VCaP (cell line): ENCODE measurements at regions not wholly inside any gene's neighbourhood (a gene's known extent, or its start where the extent isn't known, plus 50 kb on each side); places are given as distances from the start of the nearest gene placed in this dataset.

Experiments used
- H3K27ac ChIP-seq: fragments of 450-650 bp; 2 replicates; pipeline ENCODE4 v1.5.1; 2017
- TF ChIP-seq, protein P1 (sequence below): fragments of 450-650 bp; conservative IDR thresholded peaks from 2 replicates; pipeline ENCODE4 v1.5.1; 2017; ENCODE audit warnings: mild to moderate bottlenecking, moderate library complexity

DNA sequence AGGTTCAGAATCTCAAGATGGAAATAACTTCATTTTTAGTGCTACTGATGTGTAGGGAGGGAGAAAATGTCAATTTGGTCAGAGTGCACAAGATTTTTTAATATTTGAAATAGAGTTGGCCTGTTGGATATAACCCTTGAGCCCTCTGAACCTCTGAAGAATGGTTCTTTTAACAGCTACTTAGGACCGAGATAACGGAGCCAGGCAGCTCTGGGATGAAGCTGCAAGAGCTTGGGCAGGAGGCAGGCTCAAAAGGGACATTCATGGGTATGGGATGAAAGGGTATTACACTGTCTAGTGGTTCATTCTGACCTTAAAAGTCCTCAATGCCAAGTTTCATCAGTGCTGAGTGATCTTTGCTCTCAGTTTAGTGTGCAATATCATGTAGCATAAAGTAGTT lies 111.4 kb upstream of the CPHXL start:
- no peak overlapping the region for H3K27ac ChIP-seq
- TF ChIP-seq, protein P1, sequence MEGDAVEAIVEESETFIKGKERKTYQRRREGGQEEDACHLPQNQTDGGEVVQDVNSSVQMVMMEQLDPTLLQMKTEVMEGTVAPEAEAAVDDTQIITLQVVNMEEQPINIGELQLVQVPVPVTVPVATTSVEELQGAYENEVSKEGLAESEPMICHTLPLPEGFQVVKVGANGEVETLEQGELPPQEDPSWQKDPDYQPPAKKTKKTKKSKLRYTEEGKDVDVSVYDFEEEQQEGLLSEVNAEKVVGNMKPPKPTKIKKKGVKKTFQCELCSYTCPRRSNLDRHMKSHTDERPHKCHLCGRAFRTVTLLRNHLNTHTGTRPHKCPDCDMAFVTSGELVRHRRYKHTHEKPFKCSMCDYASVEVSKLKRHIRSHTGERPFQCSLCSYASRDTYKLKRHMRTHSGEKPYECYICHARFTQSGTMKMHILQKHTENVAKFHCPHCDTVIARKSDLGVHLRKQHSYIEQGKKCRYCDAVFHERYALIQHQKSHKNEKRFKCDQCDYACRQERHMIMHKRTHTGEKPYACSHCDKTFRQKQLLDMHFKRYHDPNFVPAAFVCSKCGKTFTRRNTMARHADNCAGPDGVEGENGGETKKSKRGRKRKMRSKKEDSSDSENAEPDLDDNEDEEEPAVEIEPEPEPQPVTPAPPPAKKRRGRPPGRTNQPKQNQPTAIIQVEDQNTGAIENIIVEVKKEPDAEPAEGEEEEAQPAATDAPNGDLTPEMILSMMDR: no peak

DNA sequence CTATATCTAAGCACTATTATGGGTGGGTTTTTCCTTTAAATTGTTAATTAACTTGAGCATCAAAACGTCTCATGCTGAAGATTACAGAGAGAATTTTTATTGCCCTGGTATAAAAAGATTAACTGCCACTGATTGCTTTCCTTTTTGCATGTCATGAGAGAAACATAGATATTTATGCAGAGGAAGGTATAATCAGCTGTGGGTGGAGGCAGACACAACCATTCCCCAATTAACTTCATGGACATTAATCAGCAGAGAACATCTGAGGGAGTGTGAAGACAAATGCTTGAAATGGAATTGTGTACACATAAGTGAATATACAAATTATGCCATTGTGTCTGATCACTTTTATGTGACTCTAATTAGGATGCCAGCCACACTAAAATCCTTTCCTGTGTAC lies 115.2 kb upstream of the CPHXL start:
- TF ChIP-seq, protein P1: no peak
- H3K27ac ChIP-seq: no peak overlapping the region

DNA sequence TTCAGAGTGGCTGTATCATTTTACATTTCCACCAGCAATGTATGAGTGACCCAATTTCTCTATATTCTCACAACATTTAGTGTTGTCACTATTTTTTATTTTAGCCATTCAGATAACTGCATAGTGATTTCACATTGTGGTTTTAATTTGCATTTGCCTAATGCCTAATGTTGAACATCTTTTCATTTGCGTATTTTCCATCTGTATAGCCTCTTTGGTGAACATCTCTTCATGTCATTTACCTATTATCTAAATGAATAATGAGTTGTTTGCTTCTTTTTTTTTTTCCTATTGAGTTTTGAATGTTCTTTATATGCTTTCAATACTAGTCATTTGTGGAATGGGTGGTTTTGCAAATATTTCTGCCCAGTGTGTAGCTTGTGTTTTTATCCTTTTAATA lies 120.9 kb upstream of the CPHXL start:
- H3K27ac ChIP-seq: no peak overlapping the region
- TF ChIP-seq, protein P1: no peak

DNA sequence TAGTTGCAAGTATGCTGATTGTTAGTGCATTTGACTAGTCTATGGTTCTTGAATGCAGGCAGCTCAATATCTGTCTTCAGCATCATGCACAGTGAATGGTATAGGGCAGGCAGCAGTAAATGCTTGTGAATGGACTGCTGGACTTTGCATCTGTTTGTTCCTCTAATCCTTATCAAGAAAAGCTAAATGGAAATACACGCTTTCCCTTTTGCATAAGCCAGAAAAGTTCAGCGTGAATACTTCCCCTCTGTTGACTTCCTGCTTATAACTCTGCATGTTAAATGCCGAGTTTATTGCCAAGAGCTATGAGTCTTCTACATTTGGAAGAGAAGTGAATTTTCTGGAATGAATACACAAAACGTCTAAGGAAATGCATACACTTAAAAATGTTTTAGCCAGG lies 127.9 kb upstream of the CPHXL start:
- TF ChIP-seq, protein P1: no peak

DNA sequence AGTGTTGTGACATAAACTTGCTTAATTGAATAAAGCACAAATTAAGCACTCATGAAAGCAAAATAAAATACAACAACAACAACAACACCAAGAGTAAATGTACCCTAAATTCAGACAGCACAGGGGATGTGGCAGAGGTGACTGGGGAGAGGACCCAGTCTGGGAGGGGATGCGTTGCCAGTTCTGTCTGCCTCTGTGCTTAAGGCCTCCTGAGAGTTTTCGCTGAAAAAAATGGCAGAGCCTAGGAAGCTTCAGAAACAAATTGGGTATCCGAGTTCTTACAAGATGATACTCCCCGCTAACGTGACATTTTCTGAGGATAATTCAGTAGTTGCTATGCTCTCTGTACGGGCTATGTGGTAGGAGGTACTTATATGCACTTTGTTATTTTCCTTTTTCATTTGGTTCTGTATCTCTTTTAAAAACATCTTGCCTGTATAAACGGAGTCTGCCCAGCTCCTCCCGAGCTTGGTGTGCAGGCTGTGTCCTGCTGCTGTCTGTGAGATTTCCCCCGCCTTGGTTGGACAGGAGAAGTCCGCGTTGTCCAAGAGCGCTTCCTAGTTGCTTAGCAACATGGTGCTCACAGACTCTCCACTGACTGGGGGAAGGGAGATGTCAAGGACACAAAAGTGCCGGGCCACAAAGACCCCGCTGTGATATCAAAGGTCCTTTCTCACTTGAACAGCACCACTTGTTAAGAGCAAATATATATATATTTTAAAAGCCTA lies 134.2 kb upstream of the CPHXL start:
- TF ChIP-seq, protein P1: no peak
- H3K27ac ChIP-seq: no peak overlapping the region

More for the DNA sequence above, 127.9 kb upstream of the CPHXL start:
- no peak overlapping the region for H3K27ac ChIP-seq

DNA sequence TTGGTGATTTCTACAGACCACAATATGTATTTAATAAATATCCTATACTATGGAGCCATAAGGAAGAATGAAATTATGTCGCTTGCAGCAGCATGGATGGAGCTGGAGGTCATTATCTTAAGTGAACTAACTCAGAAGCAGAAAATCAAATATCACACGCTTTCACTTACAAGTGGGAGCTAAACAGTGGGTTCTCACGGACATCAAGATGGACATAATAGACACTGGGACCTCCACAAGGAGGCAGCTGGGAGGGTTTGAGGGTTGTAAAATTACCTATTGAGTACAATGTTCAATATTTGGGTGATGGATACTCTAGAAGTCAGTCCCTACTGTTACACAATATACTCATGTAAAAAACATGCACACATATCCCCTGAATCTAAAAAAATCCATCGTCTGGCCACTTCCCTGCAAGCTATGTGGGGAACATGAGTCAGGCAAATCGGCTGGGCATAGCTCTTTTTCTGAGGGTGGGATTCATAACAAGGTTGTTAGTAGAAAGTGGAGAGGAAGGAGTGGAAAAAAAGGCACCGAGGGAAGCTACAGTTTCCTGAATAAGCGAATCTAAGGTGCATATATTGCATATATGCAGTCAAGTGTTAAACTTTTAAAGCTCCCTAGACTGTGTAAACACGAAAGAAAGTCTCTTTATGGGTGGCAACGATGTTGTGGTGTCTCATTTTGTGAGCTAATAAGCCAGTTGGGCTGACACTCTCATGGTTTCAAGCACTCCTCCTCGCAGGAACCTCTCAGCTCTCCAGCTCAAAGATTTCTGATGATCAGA lies 135.2 kb upstream of the CPHXL start:
- TF ChIP-seq, protein P1: no peak
- no peak overlapping the region for H3K27ac ChIP-seq

DNA sequence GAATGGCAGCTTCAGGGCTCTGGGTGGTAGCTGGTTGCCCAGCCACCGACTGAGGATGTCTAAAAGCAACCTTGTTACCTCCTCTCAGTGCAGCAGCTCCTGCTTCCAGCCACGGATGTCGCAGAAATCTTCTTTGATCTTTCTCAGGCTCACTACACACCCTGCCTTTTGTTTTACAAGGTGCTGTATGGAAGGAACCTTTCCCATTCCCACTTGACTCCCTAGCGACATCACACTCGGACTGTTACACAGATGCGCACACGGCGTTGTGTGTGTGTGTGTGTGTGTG lies 135.8 kb upstream of the CPHXL start:
- H3K27ac ChIP-seq: no peak overlapping the region
- TF ChIP-seq, protein P1: no peak
